Right cardiac atrium (tissue), 5 donors: ENCODE measurements at regions not wholly inside any gene's neighbourhood (a gene's known extent, or its start where the extent isn't known, plus 50 kb on each side); places are given as distances from the start of the nearest gene placed in this dataset.
"Not testable (repeated sequence)": the region's sequence is repeated elsewhere in the genome, so short reads cannot be mapped to it uniquely, and the experiment has no call there.

Experiments
- ATAC-seq, 2 donors: fragments of 200-7000 bp; cut with Tn5 transposase; one replicate each; pipeline versions ENCODE4 v1.8.0 to v1.9.1; 2020; ENCODE audit warnings: moderate library complexity in 2 of 2, mild to moderate bottlenecking in 1 of 2
- DNase-seq, 3 donors: peaks; one replicate each; pipeline ENCODE4 v3.0.0-alpha.2; 2020
- H3K27ac ChIP-seq: one replicate; pipeline ENCODE4 v1.5.1; 2013; ENCODE audit warnings: mild to moderate bottlenecking, low read length, control low read depth, moderate library complexity
- H3K27me3 ChIP-seq: one replicate; pipeline ENCODE4 v1.6.1; 2013; ENCODE audit not compliant: control insufficient read depth, insufficient read depth
- H3K4me1 ChIP-seq: one replicate; pipeline ENCODE4 v1.6.1; 2013; ENCODE audit warnings: low read length; ENCODE audit not compliant: control insufficient read depth, insufficient read depth
- H3K4me3 ChIP-seq: one replicate; pipeline ENCODE4 v1.5.1; 2013; ENCODE audit warnings: low read length, control low read depth
- H3K9me3 ChIP-seq: one replicate; pipeline ENCODE4 v1.6.1; 2013; ENCODE audit warnings: low read length; ENCODE audit not compliant: control insufficient read depth
- WGBS: extraction: QIAGEN DNeasy Blood & Tissue Kit; methylation state at CpG from one replicate; pipeline ENCODE4 v1.1.7; 2013; 5-methylcytosine and 5-hydroxymethylcytosine counted together
- intact Hi-C, 4 donors: fragments of 100-400 bp; cut with DNase I; formaldehyde crosslinking; loops; one replicate each; pipeline versions ENCODE4 v1.11.0 to v1.14.0; 2022 to 2023
- donor health status: healthy with polysubstance abuse.
- donor health status: DM: no; HTN: yes; CAD: no.
- donor health status: DM: no; HTN: no; CAD: no.
- donor health status: DM: no; HTN: yes; CAD: no; lungs with severe emphysema.
- donor health status: DM: yes; HTN: yes; CAD: no.

DNA sequence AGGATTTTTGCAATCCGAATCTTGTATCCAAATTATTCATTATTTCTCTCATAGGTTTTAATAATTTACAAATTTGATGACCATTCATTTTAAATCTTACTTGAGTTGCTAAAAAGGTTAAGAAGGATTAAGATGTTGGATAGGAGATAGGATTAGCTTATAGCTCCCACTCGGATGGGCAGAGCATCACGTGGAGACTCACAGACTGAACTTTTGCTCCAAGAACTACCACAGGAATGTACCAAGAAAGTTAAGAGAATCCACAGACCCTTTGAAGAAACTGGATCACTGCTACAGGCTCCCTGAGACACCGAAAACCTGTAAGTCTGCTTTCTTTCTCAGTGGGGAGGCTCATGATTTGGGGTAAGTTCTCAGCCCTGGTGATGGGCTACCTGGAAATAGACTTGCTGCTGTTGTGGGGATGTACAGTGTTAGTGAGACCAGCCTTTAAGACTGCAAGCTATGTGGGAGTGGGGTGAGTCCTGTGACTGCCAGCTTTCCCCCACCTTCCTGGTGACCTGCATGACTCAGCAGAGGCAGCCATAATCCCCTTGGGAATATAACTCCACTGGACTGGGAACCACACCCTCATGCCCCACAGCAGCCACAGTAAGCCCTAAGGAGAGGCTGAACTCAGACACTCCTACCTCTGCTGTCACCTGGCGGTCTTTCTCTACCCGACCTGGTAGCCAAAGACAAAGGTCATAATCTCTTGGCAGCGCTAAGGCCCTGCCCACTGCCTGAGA is 1458.0 kb downstream of the OLFM4 start:
- WGBS, result 84% methylated on average over 7 of the region's 7 CpGs
- no peak for DNase-seq

GRCh38 chr13:54489359-54489758 is 1460.7 kb downstream of the OLFM4 start:
- intact Hi-C loops, result no loop called here
- DNase-seq (no peak), ATAC-seq (no peak)
- WGBS, result 85% methylated on average over 1 of the region's 1 CpG
- no peaks in the 10 kb centered on the region for H3K27me3 ChIP-seq
- no peak overlapping the region for H3K27ac ChIP-seq
- no peaks in the 10 kb centered on the region for H3K4me1 ChIP-seq
- no peak overlapping the region for H3K4me3 ChIP-seq
- H3K9me3 ChIP-seq, result no peaks in the 10 kb centered on the region

More for the DNA sequence above, 1458.0 kb downstream of the OLFM4 start:
- H3K4me3 ChIP-seq, result no peak overlapping the region
- no peaks in the 10 kb centered on the region for H3K27me3 ChIP-seq
- intact Hi-C loops, result no loop called here
- ATAC-seq, result no peak
- no peak overlapping the region for H3K27ac ChIP-seq
- H3K9me3 ChIP-seq, result no peaks in the 10 kb centered on the region
- H3K4me1 ChIP-seq, result no peaks in the 10 kb centered on the region

- intact Hi-C loops, result no loop called here
- WGBS, result 72% methylated on average over 3 of the region's 3 CpGs
- no peak overlapping the region for H3K27ac ChIP-seq
- H3K27me3 ChIP-seq, result no peaks in the 10 kb centered on the region
- H3K9me3 ChIP-seq, result no peaks in the 10 kb centered on the region
- ATAC-seq (no peak), DNase-seq (no peak)
- no peaks in the 10 kb centered on the region for H3K4me1 ChIP-seq
- H3K4me3 ChIP-seq, result no peak overlapping the region
These were observed 1464.4 kb downstream of the OLFM4 start for GRCh38 chr13:54492995-54493394.

DNA sequence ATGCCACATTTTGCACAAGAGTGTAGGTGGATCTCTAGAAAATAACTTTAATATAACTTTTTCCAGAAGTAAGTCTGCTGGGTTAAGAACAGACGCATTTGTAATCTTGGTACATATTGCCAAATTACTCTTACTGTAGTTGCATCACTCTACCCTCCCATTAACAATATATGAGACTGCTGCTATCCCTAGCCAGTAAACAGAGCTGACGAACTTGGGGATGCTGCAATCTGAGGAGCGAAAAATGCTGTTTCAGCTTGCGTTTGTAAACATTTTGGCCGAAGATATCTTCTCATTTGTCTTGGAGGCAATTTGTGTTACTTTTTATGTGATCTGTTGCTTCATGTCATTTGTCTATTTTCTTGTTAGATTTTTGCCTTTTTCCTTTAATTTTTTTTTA is 1482.8 kb downstream of the OLFM4 start:
- no peak overlapping the region for H3K27ac ChIP-seq
- intact Hi-C loops, result no loop called here
- no peak for ATAC-seq
- no peaks in the 10 kb centered on the region for H3K4me1 ChIP-seq
- H3K27me3 ChIP-seq, result no peaks in the 10 kb centered on the region
- no peaks in the 10 kb centered on the region for H3K9me3 ChIP-seq
- H3K4me3 ChIP-seq, result no peak overlapping the region
- WGBS, result 71% methylated on average over 5 of the region's 5 CpGs
- no peak for DNase-seq

GRCh38 chr13:54513254-54513653 is 1484.6 kb downstream of the OLFM4 start:
- ATAC-seq (no peak), DNase-seq (no peak)
- 29% methylated on average over 1 of the region's 1 CpG for WGBS
- H3K9me3 ChIP-seq, result no peaks in the 10 kb centered on the region
- H3K27ac ChIP-seq, result no peak overlapping the region
- no peaks in the 10 kb centered on the region for H3K27me3 ChIP-seq
- intact Hi-C loops, result no loop called here
- H3K4me3 ChIP-seq, result no peak overlapping the region
- no peaks in the 10 kb centered on the region for H3K4me1 ChIP-seq

DNA sequence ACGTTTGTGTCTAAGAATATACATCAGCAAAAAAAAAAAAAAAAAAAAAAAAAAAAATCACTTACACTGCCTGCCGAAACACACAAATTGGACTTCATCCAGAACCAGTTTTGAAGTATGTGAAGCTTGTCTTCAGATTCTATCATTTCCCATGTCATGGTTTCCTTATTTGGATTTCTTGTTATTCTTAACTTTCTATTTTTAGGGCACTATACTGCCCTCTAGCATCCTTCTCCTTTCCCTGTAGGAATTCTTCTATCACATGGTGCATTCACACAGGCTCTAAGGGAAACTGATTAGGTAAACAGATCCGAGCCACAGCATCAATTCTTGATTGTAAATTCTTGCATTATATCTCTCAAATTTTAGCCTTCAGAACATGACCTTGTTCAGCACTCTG is 1507.5 kb downstream of the OLFM4 start:
- Histone ChIP-seq H3K4me3 (no peak overlapping the region), H3K9me3 (no peaks in the 10 kb centered on the region), H3K27me3 (no peaks in the 10 kb centered on the region), H3K4me1 (no peaks in the 10 kb centered on the region), H3K27ac (no peak overlapping the region)
- 15% methylated on average over 3 of the region's 3 CpGs for WGBS
- intact Hi-C loops, result loop anchor here in 1 of 4 donors (10.0 kb wide), 1 partner anchor 751 kb away; no protein-coding TSS in a partner anchor
- no peak for DNase-seq
- ATAC-seq, result no peak

DNA sequence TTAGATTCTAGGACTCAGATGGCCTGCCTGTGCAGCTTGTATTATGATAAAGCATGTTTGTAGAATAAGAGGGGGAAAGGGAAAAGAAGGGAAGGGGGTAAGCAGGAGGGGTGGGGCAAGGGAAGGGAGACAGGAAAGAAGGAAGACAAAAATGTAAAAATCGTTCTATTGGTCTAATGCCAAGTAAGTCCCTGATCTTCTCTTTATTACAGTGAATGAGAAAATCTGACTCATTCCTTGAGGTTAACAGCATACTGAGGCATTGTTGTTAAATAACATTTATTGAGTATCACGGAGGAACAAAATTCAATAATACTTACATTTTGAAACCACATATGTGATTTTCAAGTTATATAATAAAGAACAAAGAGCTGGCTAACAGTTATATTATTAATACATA is 1534.7 kb downstream of the OLFM4 start:
- no peak overlapping the region for H3K4me3 ChIP-seq
- no peak overlapping the region for H3K27ac ChIP-seq
- no peaks in the 10 kb centered on the region for H3K27me3 ChIP-seq
- no peaks in the 10 kb centered on the region for H3K4me1 ChIP-seq
- ATAC-seq (no peak), DNase-seq (no peak)
- intact Hi-C loops, result no loop called here
- no peaks in the 10 kb centered on the region for H3K9me3 ChIP-seq
- 55% methylated on average over 2 of the region's 2 CpGs for WGBS

DNA sequence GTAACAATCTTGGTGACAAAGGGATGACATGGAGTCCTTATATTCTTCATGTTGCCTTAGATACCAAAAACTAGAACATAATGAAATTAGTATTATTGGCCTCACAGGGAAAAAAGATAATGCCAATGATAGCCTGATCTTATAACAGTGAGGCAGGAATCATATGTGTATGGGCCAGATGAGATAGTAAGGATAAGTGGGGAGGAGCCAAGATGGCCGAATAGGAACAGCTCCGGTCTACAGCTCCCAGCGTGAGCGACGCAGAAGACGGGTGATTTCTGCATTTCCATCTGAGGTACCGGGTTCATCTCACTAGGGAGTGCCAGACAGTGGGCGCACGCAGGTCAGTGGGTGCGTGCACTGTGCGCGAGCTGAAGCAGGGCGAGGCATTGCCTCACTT is 1543.4 kb downstream of the OLFM4 start:
- DNase-seq, intact Hi-C loops: not testable (repeated sequence)

GRCh38 chr13:54573186-54573585 is 1544.6 kb downstream of the OLFM4 start:
- Histone ChIP-seq H3K9me3 (no peaks in the 10 kb centered on the region), H3K27me3 (no peaks in the 10 kb centered on the region), H3K4me3 (no peak overlapping the region), H3K27ac (no peak overlapping the region), H3K4me1 (no peaks in the 10 kb centered on the region)
- DNase-seq, result no peak
- WGBS, result 91% methylated on average over 6 of the region's 6 CpGs
- intact Hi-C loops, result no loop called here
- ATAC-seq, result no peak

More for the DNA sequence above, 1543.4 kb downstream of the OLFM4 start:
- H3K27ac ChIP-seq, H3K9me3 ChIP-seq, H3K27me3 ChIP-seq, H3K4me3 ChIP-seq, ATAC-seq, H3K4me1 ChIP-seq: not testable (repeated sequence)
- 81% methylated on average over 13 of the region's 13 CpGs for WGBS

GRCh38 chr13:54574791-54575190 is 1546.2 kb downstream of the OLFM4 start:
- no peak overlapping the region for H3K27ac ChIP-seq
- no peaks in the 10 kb centered on the region for H3K9me3 ChIP-seq
- DNase-seq, result no peak
- no peaks in the 10 kb centered on the region for H3K27me3 ChIP-seq
- WGBS, result 82% methylated on average over 4 of the region's 4 CpGs
- ATAC-seq, result no peak
- intact Hi-C loops, result no loop called here
- H3K4me3 ChIP-seq, result no peak overlapping the region
- H3K4me1 ChIP-seq, result no peaks in the 10 kb centered on the region

GRCh38 chr13:54591540-54591939 is 1562.9 kb downstream of the OLFM4 start:
- ATAC-seq (no peak), DNase-seq (no peak)
- 55% methylated on average over 3 of the region's 3 CpGs for WGBS
- H3K4me1 ChIP-seq, result no peaks in the 10 kb centered on the region
- H3K27me3 ChIP-seq, result no peaks in the 10 kb centered on the region
- H3K4me3 ChIP-seq, result no peak overlapping the region
- no peak overlapping the region for H3K27ac ChIP-seq
- no peaks in the 10 kb centered on the region for H3K9me3 ChIP-seq
- intact Hi-C loops, result no loop called here

DNA sequence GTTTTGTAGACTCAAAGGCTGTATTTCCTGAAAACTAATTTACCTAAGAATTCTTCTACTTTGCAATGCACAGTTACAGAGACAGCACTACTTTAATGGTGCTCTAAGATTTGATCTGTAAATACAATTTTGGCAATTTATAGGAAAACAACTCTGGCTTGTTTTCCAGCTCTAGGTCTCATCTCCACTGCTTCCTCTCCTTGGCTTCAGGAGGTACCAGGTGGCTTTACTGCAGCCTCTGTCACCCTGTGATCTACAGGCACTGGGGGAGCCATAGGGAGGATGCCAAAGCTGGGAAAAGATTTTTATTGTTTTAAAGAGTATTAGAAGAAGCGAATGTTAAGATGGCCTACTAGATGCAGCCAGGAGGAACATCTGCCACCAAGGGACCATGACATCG is 1563.6 kb downstream of the OLFM4 start:
- ATAC-seq, result no peak
- no peak overlapping the region for H3K27ac ChIP-seq
- WGBS, result 90% methylated on average over 2 of the region's 2 CpGs
- H3K9me3 ChIP-seq, result no peaks in the 10 kb centered on the region
- intact Hi-C loops, result no loop called here
- no peaks in the 10 kb centered on the region for H3K4me1 ChIP-seq
- DNase-seq, result no peak
- H3K4me3 ChIP-seq, result no peak overlapping the region
- H3K27me3 ChIP-seq, result no peaks in the 10 kb centered on the region
